Thymus (tissue), 11 donors: ENCODE measurements at regions not wholly inside any gene's neighbourhood (a gene's known extent, or its start where the extent isn't known, plus 50 kb on each side); places are given as distances from the start of the nearest gene placed in this dataset.

Experiments used
- DNase-seq, 9 donors: peaks; one replicate each; pipeline ENCODE4 v3.0.0-alpha.2; 2013; ENCODE audit warnings: low spot score in 9 of 9, low read depth in 6 of 9, missing footprints in 1 of 9
- H3K27ac ChIP-seq, 2 donors: one replicate each; pipeline ENCODE4 v1.5.1; 2013; ENCODE audit warnings: control low read depth in 1 of 2, low read depth in 1 of 2, low read length in 1 of 2, mild to moderate bottlenecking in 1 of 2, moderate library complexity in 1 of 2
- H3K27me3 ChIP-seq, 2 donors: one replicate each; pipeline ENCODE4 v1.5.1; 2013; ENCODE audit warnings: low read length in 1 of 2; ENCODE audit not compliant: control insufficient read depth in 2 of 2, insufficient read depth in 1 of 2
- H3K36me3 ChIP-seq, 2 donors: one replicate each; pipeline ENCODE4 v1.5.1; 2013; ENCODE audit warnings: low read length in 1 of 2, mild to moderate bottlenecking in 1 of 2, moderate library complexity in 1 of 2; ENCODE audit not compliant: control insufficient read depth in 2 of 2, insufficient read depth in 2 of 2
- H3K4me1 ChIP-seq, 2 donors: one replicate each; pipeline ENCODE4 v1.5.1; 2013; ENCODE audit warnings: low read length in 2 of 2; ENCODE audit not compliant: control insufficient read depth in 2 of 2, insufficient read depth in 2 of 2
- H3K4me3 ChIP-seq, 2 donors: one replicate each; pipeline ENCODE4 v1.5.1; 2013; ENCODE audit warnings: low read length in 2 of 2, control low read depth in 1 of 2, mild to moderate bottlenecking in 1 of 2
- H3K9me3 ChIP-seq, 2 donors: one replicate each; pipeline ENCODE4 v1.5.1; 2013; ENCODE audit warnings: low read length in 1 of 2, mild to moderate bottlenecking in 1 of 2; ENCODE audit not compliant: control insufficient read depth in 2 of 2, insufficient read depth in 1 of 2
- whole genome bisulfite sequencing: extraction: QIAGEN DNeasy Blood & Tissue Kit; methylation state at CpG from one replicate; pipeline ENCODE4 v1.1.7; 2013; 5-methylcytosine and 5-hydroxymethylcytosine counted together
- donor health status: healthy.

DNA sequence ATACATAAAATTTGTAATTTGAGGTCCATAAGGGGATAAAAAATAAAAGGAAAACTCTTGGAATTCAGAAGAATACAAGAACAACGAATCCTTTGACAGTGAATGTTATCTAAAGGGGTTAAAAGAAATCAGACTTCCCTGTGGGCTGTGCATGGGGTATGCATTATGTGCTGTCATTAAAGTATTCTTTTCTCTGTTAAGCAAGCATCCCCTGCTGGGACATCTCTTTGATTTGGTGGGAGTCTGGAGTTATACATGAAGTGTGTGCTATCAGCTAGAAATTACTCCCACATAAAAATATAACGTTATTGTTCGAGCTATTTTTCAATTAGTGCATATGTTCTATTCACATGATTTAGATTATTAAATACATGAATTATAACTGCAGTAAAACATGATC, 195.2 kb downstream of the CENPW start:
- H3K27ac ChIP-seq = no peak overlapping the region
- no peaks in the 10 kb centered on the region for H3K4me1 ChIP-seq
- H3K36me3 ChIP-seq = no peaks in the 10 kb centered on the region
- DNase-seq = no peak
- H3K4me3 ChIP-seq = no peak overlapping the region
- H3K9me3 ChIP-seq = no peaks in the 10 kb centered on the region
- WGBS = 83% methylated on average over 3 of the region's 3 CpGs
- H3K27me3 ChIP-seq = no peaks in the 10 kb centered on the region

DNA sequence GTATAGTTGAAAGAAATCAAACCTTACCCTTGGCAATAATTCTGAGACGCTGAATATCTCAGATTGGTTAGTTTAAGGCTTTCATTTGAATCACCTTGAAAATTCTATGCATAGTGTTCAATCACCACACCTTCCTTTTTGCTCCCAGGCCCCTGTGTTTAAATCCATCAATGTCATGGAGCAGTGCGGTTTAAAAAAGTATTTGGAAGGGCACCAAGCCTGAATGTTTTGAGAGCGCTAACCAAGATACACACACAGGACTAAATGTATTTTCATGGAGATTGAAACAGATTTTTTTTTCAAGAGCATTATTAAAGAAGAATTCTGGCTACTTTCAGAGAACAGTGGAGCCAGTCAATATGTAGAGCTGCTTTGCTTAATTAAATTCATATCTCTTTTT, 195.7 kb downstream of the CENPW start:
- no peak overlapping the region for H3K27ac ChIP-seq
- no peaks in the 10 kb centered on the region for H3K36me3 ChIP-seq
- H3K27me3 ChIP-seq = no peaks in the 10 kb centered on the region
- H3K4me3 ChIP-seq = no peak overlapping the region
- H3K4me1 ChIP-seq = no peaks in the 10 kb centered on the region
- 91% methylated on average over 3 of the region's 3 CpGs for WGBS
- H3K9me3 ChIP-seq = no peaks in the 10 kb centered on the region
- DNase-seq = no peak

DNA sequence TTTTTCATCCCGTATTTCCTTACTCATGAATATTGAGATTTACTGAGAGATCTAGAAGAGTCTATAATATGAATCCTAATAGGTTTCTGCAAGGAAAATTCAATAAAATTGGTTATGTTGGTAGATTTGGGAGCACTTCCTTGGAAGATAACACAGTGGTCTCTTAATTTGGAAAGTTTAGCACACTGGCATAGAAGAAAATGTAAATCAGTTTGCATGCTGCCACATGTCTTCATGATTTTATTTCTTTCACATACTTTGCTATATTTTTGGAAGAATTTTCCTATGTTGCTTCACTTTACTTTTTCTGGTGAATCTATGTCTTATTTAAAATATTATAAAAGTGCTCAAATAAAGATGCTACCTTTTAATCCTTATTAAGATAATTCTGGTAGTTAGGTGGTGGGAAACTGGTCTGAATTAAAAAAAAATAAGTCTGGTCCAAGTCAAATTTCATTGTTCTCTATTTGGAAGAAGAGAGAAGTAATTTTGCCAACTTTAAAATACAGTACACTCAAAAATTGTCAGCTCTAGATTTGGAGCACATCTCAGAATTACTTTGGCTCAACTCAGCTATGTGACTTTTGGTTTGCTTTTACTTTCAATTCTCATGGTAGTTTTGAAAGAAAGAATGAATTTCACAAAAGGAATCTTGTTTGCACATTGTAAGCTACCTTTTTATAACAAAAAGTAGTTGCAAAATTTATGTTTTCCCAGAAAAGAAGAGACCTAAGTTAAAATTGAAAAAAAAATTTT, 197.3 kb downstream of the CENPW start:
- DNase-seq = no peak

DNA sequence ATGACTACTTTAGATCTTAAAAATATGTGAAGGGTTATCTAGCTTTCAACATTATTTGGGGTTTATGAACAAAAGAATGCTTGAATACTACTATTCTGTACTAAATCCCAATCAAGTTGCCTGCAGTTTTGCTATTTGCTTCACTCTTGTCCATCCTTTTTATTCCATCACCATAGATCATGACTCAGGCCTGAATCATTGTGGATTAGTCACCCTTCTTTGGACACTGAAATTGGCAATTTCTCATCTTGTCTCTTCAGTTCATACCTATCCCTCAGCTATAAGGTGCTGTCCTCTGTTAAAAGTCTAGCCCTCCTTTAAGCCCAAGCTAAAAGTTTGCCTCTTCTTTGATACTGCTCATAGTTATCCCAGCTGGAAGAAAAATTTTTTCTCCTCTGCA, 199.1 kb downstream of the CENPW start:
- no peak overlapping the region for H3K27ac ChIP-seq
- no peak for DNase-seq
- H3K27me3 ChIP-seq = no peaks in the 10 kb centered on the region
- no peak overlapping the region for H3K4me3 ChIP-seq
- H3K9me3 ChIP-seq = no peaks in the 10 kb centered on the region
- no peaks in the 10 kb centered on the region for H3K4me1 ChIP-seq
- H3K36me3 ChIP-seq = no peaks in the 10 kb centered on the region

More for the DNA sequence above, 197.3 kb downstream of the CENPW start:
- WGBS = 92% methylated on average over 1 of the region's 1 CpG
- Histone ChIP-seq H3K27ac (no peak overlapping the region), H3K4me3 (no peak overlapping the region), H3K4me1 (no peaks in the 10 kb centered on the region), H3K9me3 (no peaks in the 10 kb centered on the region), H3K36me3 (no peaks in the 10 kb centered on the region), H3K27me3 (no peaks in the 10 kb centered on the region)

DNA sequence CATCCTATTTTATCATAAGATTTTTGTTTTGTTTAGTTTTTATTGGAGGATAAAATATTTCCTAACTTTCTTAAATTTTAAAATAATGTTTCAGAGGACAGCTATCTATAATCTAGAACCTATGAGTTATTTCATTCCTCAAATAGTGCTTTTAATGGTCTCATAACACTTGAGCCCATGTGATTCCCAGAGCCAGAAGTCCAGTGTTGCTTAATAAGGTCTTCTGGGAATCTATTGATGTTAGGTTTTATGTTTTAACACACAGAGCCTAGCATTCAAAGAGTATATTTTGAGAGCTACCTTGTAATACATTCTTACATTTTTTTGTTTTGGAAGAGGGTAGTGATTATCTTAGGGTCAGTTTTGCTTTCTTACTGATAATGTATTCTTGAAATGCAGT, 200.2 kb downstream of the CENPW start:
- no peak for DNase-seq
- Histone ChIP-seq H3K27ac (no peak overlapping the region), H3K9me3 (no peaks in the 10 kb centered on the region), H3K27me3 (no peaks in the 10 kb centered on the region), H3K4me1 (no peaks in the 10 kb centered on the region), H3K4me3 (no peak overlapping the region), H3K36me3 (no peaks in the 10 kb centered on the region)

DNA sequence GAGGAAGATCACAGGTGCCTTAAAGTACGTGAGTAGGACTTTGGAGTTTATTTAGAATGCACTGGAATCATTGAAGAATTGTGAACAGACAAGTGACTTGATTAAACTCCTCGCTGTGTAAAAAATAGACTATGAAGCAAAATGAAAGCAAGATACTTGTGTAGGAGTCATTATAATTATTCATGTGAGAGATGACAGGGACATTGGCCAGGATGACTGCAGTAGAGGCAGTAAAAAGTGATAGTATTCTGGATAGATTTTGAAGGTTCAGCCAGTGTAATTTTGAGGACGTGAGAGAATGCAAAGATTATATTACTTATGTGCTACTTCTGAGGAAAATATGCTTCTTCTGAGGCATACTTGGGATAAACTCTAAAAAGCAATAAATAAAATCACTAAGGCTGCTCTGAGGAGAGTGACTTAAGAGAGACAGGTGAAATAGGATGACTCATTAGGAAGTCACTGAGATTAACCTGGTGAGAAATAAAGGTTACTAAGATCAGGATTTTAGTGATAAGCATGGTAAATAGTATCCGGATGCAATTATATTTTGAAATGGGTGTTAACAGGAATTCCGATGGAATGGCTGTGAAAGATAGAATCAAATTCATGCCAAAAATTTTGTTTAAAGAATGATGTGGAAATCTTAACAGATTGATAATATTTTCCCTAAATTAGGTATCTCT, 202.0 kb downstream of the CENPW start:
- WGBS = 84% methylated on average over 5 of the region's 5 CpGs
- Histone ChIP-seq H3K27ac (no peak overlapping the region), H3K4me1 (no peaks in the 10 kb centered on the region), H3K36me3 (no peaks in the 10 kb centered on the region), H3K27me3 (no peaks in the 10 kb centered on the region), H3K4me3 (no peak overlapping the region), H3K9me3 (no peaks in the 10 kb centered on the region)
- DNase-seq = no peak

DNA sequence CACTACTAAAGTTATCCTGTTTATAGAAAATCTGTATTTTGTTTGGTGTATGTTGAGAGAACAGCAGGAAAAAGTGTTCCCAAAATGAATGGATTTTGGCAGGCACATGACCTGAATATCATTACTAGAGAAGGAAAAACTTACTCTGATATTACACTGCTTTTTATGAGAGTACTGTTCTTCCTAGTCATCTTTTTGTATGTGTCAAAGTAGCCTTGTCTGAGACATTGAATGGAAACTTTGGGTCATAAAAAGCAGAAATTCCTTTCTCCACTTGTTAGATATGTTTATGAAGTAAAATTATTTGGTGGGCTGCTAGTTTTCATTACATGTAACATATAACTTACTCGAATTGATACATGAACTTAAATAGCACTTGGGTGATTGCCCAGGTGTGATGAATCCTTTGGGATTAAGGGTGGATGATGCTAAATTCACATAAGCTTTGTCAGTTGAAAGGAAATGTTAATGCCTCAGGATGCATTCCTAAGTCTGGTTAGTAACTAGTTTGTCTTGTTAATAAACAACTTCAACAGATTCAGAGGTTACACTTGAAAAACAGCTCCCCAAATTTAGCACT, 206.7 kb downstream of the CENPW start:
- WGBS = 94% methylated on average over 1 of the region's 1 CpG
- Histone ChIP-seq H3K27me3 (no peaks in the 10 kb centered on the region), H3K36me3 (no peaks in the 10 kb centered on the region), H3K9me3 (no peaks in the 10 kb centered on the region), H3K4me1 (no peaks in the 10 kb centered on the region), H3K27ac (no peak overlapping the region), H3K4me3 (no peak overlapping the region)
- no peak for DNase-seq

DNA sequence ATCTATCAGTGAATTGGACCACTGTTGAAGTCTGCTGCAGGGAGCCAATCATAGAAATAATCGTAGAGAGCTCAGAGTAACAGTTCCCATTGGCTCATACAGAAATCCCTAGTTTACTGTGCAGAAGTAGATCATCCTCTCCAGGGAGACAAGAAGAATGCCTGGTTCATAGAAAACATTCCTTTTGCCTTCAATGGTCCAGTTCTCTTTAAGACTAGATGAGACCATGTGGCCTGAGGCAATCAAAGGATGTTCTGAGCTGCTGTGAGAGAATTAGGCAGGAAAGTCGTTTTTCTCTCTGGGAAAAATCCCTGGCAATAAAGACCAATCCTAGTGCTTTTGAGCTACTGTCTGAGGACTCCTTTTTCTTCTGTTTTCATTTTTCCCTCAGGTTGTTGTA, 208.4 kb downstream of the CENPW start:
- WGBS = 86% methylated on average over 2 of the region's 2 CpGs
- H3K9me3 ChIP-seq = no peaks in the 10 kb centered on the region
- no peak overlapping the region for H3K27ac ChIP-seq
- H3K4me3 ChIP-seq = no peak overlapping the region
- no peaks in the 10 kb centered on the region for H3K36me3 ChIP-seq
- H3K4me1 ChIP-seq = no peaks in the 10 kb centered on the region
- DNase-seq = no peak
- H3K27me3 ChIP-seq = no peaks in the 10 kb centered on the region

DNA sequence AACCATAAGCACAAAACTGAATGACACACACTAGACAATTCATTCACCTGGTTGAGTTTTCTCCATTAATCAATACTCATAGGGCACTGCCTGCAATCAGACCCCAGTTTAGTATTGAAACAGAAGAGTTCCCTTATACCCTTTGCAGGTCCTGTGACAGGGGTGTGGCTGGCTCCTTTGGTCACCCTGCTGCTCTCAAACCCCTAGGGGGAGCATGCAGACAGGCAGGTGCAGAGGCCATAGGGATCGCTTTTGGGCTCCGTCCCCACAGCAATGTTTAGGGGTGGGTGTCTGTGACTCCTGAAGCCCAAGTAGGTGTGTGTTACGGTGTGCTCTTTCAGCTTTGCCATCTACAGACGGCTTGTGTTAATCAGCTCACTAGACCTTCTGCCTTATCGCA, 210.4 kb downstream of the CENPW start:
- Histone ChIP-seq H3K4me3 (no peak overlapping the region), H3K36me3 (no peaks in the 10 kb centered on the region), H3K4me1 (no peaks in the 10 kb centered on the region), H3K27ac (no peak overlapping the region), H3K27me3 (no peaks in the 10 kb centered on the region), H3K9me3 (no peaks in the 10 kb centered on the region)
- DNase-seq = no peak
- 96% methylated on average over 5 of the region's 5 CpGs for WGBS
